ENCODE measurements at regions not wholly inside any gene's neighbourhood (a gene's known extent, or its start where the extent isn't known, plus 50 kb on each side); places are given as distances from the start of the nearest gene placed in this dataset.

GRCh38 chr4:106603471-106603870, 234.9 kb upstream of the GIMD1 start:
- Histone ChIP-seq H3K4me1 (ENCODE audit: control insufficient read depth, insufficient read depth, low read length) (no peaks in the 10 kb centered on the region), H3K4me3 (ENCODE audit: low read length) (no peak overlapping the region), H3K27me3 (ENCODE audit: control insufficient read depth, insufficient read depth, low read length, poor library complexity, severe bottlenecking) (no peaks in the 10 kb centered on the region), H3K9me3 (ENCODE audit: control insufficient read depth, low read length) (no peaks in the 10 kb centered on the region), H3K9ac (ENCODE audit: extremely low read depth, low read length, poor library complexity, severe bottlenecking) (no peak overlapping the region), H3K36me3 (ENCODE audit: control insufficient read depth, insufficient read depth, low read length) (no peaks in the 10 kb centered on the region), H3K27ac (ENCODE audit: low read depth, low read length) (no peak overlapping the region)
- Mint-ChIP-seq H3K27ac (no peak overlapping the region), H3K27me3 (ENCODE audit: insufficient read depth) (no peaks in the 10 kb centered on the region), H3K9me3 (peaks cover 11% of the 10 kb centered on the region), H3K36me3 (ENCODE audit: low read depth) (no peaks in the 10 kb centered on the region), H3K4me1 (no peaks in the 10 kb centered on the region), H3K4me3 (no peak overlapping the region)
- WGBS, 2 experiments (ENCODE audit: insufficient coverage in 1 of 2, insufficient read length in 1 of 2): 92 to 100% methylated on average over 3 of the region's 3 CpGs
- no peak for TF ChIP-seq CTCF (conservative IDR thresholded peaks at IDR 0.05)
- no peak for DNase-seq

- no peak for DNase-seq
- no peak overlapping the region for H3K27ac Mint-ChIP-seq
- H3K27me3 Mint-ChIP-seq (ENCODE audit: insufficient read depth): no peaks in the 10 kb centered on the region
- Histone ChIP-seq H3K27ac (ENCODE audit: low read depth, low read length) (no peak overlapping the region), H3K9me3 (ENCODE audit: control insufficient read depth, low read length) (no peaks in the 10 kb centered on the region), H3K9ac (ENCODE audit: extremely low read depth, low read length, poor library complexity, severe bottlenecking) (no peak overlapping the region), H3K4me1 (ENCODE audit: control insufficient read depth, insufficient read depth, low read length) (no peaks in the 10 kb centered on the region), H3K4me3 (ENCODE audit: low read length) (no peak overlapping the region), H3K36me3 (ENCODE audit: control insufficient read depth, insufficient read depth, low read length) (no peaks in the 10 kb centered on the region), H3K27me3 (ENCODE audit: control insufficient read depth, insufficient read depth, low read length, poor library complexity, severe bottlenecking) (no peaks in the 10 kb centered on the region)
- no peaks in the 10 kb centered on the region for H3K4me1 Mint-ChIP-seq
- H3K4me3 Mint-ChIP-seq: no peak overlapping the region
- TF ChIP-seq CTCF (conservative IDR thresholded peaks at IDR 0.05): no peak
- H3K36me3 Mint-ChIP-seq (ENCODE audit: low read depth): no peaks in the 10 kb centered on the region
- 97% methylated on average over 2 of the region's 2 CpGs; no CpG with 5 or more reads in 1 of the 2 experiments for WGBS, 2 experiments (ENCODE audit: insufficient coverage in 1 of 2, insufficient read length in 1 of 2)
- peaks cover 11% of the 10 kb centered on the region for H3K9me3 Mint-ChIP-seq
Measured at GRCh38 chr4:106602711-106603110, 234.1 kb upstream of the GIMD1 start.

- WGBS, 2 experiments (ENCODE audit: insufficient coverage in 1 of 2, insufficient read length in 1 of 2): 95% methylated on average over 1 of the region's 1 CpG; no CpG with 5 or more reads in 1 of the 2 experiments
- Histone ChIP-seq H3K9me3 (ENCODE audit: control insufficient read depth, low read length) (no peaks in the 10 kb centered on the region), H3K27ac (ENCODE audit: low read depth, low read length) (no peak overlapping the region), H3K4me1 (ENCODE audit: control insufficient read depth, insufficient read depth, low read length) (no peaks in the 10 kb centered on the region), H3K4me3 (ENCODE audit: low read length) (no peak overlapping the region), H3K27me3 (ENCODE audit: control insufficient read depth, insufficient read depth, low read length, poor library complexity, severe bottlenecking) (no peaks in the 10 kb centered on the region), H3K36me3 (ENCODE audit: control insufficient read depth, insufficient read depth, low read length) (no peaks in the 10 kb centered on the region), H3K9ac (ENCODE audit: extremely low read depth, low read length, poor library complexity, severe bottlenecking) (no peak overlapping the region)
- Mint-ChIP-seq H3K4me3 (no peak overlapping the region), H3K4me1 (no peaks in the 10 kb centered on the region), H3K9me3 (peaks cover 11% of the 10 kb centered on the region), H3K36me3 (ENCODE audit: low read depth) (no peaks in the 10 kb centered on the region), H3K27ac (no peak overlapping the region), H3K27me3 (ENCODE audit: insufficient read depth) (no peaks in the 10 kb centered on the region)
- no peak for TF ChIP-seq CTCF (conservative IDR thresholded peaks at IDR 0.05)
- DNase-seq: no peak
Measured at GRCh38 chr4:106601519-106601918, 232.9 kb upstream of the GIMD1 start.

Data from endodermal cell (in vitro differentiated cells).